Gastrocnemius medialis (tissue), 4 donors: ENCODE measurements at regions not wholly inside any gene's neighbourhood (a gene's known extent, or its start where the extent isn't known, plus 50 kb on each side); places are given as distances from the start of the nearest gene placed in this dataset.

Experiments used
- POLR2A ChIP-seq, 2 donors: fragments of 450-650 bp; IDR thresholded peaks; one replicate each; pipeline ENCODE4 v1.6.1; 2017; ENCODE audit warnings: antibody characterized with exemption in 2 of 2, mild to moderate bottlenecking in 2 of 2, moderate library complexity in 2 of 2
- TF ChIP-seq, protein P1 (sequence below), 5 experiments: fragments of 450-650 bp in 3 of 5; fragments of 200-600 bp in 2 of 5; sonication (generic) in 2 of 5; IDR thresholded peaks in 4 of 5; conservative IDR thresholded peaks in 1 of 5; 1 replicate in 4 of 5; 2 replicates in 1 of 5; pipeline ENCODE4 v1.5.1; 2016 to 2019; ENCODE audit warnings: antibody characterized with exemption in 5 of 5, mild to moderate bottlenecking in 3 of 5, moderate library complexity in 3 of 5

DNA sequence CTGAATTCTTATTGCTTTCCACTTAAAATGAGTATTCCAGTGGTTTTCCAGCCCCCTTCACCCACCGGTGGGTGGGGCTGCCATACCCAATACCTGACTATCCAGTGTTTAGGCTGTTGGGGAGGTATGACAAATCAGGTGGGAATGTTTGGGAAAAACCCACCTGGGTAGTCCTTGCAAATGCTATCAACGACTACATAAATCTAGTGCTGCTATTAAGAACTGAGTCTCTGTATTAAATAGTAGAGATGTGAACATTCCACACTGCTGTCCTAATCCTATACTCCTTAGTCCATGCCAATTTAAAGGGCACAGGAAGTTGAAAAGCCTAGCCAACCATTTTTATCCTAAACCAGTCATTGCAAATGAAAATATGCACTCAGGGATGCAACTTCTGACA lies 126.6 kb downstream of the AXIN2 start:
- no peak for TF ChIP-seq POLR2A (IDR thresholded peaks at IDR 0.05)
- TF ChIP-seq, protein P1, sequence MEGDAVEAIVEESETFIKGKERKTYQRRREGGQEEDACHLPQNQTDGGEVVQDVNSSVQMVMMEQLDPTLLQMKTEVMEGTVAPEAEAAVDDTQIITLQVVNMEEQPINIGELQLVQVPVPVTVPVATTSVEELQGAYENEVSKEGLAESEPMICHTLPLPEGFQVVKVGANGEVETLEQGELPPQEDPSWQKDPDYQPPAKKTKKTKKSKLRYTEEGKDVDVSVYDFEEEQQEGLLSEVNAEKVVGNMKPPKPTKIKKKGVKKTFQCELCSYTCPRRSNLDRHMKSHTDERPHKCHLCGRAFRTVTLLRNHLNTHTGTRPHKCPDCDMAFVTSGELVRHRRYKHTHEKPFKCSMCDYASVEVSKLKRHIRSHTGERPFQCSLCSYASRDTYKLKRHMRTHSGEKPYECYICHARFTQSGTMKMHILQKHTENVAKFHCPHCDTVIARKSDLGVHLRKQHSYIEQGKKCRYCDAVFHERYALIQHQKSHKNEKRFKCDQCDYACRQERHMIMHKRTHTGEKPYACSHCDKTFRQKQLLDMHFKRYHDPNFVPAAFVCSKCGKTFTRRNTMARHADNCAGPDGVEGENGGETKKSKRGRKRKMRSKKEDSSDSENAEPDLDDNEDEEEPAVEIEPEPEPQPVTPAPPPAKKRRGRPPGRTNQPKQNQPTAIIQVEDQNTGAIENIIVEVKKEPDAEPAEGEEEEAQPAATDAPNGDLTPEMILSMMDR (IDR thresholded peaks at IDR 0.05 in 4 of 5, conservative IDR thresholded peaks at IDR 0.05 in 1 of 5): no peak
